Neural cell (in vitro differentiated cells): ENCODE measurements at regions not wholly inside any gene's neighbourhood (a gene's known extent, or its start where the extent isn't known, plus 50 kb on each side); places are given as distances from the start of the nearest gene placed in this dataset.

Experiments
- H2AFZ ChIP-seq: fragments of 200-600, 300-800 bp; sonication (generic), shearing (Covaris generic); 2 replicates; pipeline ENCODE4 v1.6.0; 2014; ENCODE audit warnings: low read depth, mild to moderate bottlenecking, antibody characterized with exemption, low read length, moderate library complexity
- H3F3A ChIP-seq: fragments of 200-600 bp; shearing (Covaris generic); 2 replicates; pipeline ENCODE4 v1.6.1; 2016; ENCODE audit warnings: mild to moderate bottlenecking, moderate library complexity, mixed read lengths, antibody characterized with exemption, low read length; ENCODE audit not compliant: insufficient read depth, poor library complexity, severe bottlenecking
- H3K27ac ChIP-seq: fragments of 200-600, 300-800 bp; sonication (generic), shearing (Covaris generic); 2 replicates; pipeline ENCODE4 v1.5.1; 2014; ENCODE audit warnings: mild to moderate bottlenecking, low read length, moderate library complexity
- H3K27me3 ChIP-seq: fragments of 300-800, 200-600 bp; sonication (generic), shearing (Covaris generic); 2 replicates; pipeline ENCODE4 v1.6.0; 2014; ENCODE audit warnings: mild to moderate bottlenecking, low read depth, low read length, moderate library complexity; ENCODE audit not compliant: insufficient read depth
- H3K36me3 ChIP-seq: fragments of 300-800, 200-600 bp; sonication (generic), shearing (Covaris generic); 2 replicates; pipeline ENCODE4 v1.5.1; 2014; ENCODE audit warnings: mild to moderate bottlenecking, antibody characterized with exemption, low read length, moderate library complexity; ENCODE audit not compliant: insufficient read depth
- H3K4me2 ChIP-seq: fragments of 300-800, 200-600 bp; sonication (generic), shearing (Covaris generic); 2 replicates; pipeline ENCODE4 v1.6.0; 2014; ENCODE audit warnings: mild to moderate bottlenecking, low read length
- H3K4me3 ChIP-seq: fragments of 300-800, 200-600 bp; sonication (generic), shearing (Covaris generic); 2 replicates; pipeline ENCODE4 v1.5.1; 2014; ENCODE audit warnings: mild to moderate bottlenecking, low read length, moderate library complexity
- H3K79me2 ChIP-seq: fragments of 200-600 bp; shearing (Covaris generic); replicated peaks from 2 replicates; pipeline ENCODE4 v1.6.0; 2014; ENCODE audit warnings: mild to moderate bottlenecking, low read length, moderate library complexity; ENCODE audit not compliant: insufficient read depth
- H3K9ac ChIP-seq: fragments of 300-800, 200-600 bp; sonication (generic), shearing (Covaris generic); 2 replicates; pipeline ENCODE4 v1.6.1; 2016; ENCODE audit warnings: mild to moderate bottlenecking, low read length, mixed read lengths
- H3K9me2 ChIP-seq: fragments of 200-600 bp; shearing (Covaris generic); 2 replicates; pipeline ENCODE4 v1.6.1; 2016; ENCODE audit warnings: mild to moderate bottlenecking, low read length, mixed read lengths; ENCODE audit not compliant: insufficient read depth
- H3K9me3 ChIP-seq: fragments of 200-600, 300-800 bp; sonication (generic), shearing (Covaris generic); 2 replicates; pipeline ENCODE4 v1.6.1; 2016; ENCODE audit warnings: mild to moderate bottlenecking, mixed run types, low read length, moderate library complexity, mixed read lengths
- H4K20me1 ChIP-seq: fragments of 200-600 bp; shearing (Covaris generic); 2 replicates; pipeline ENCODE4 v1.6.1; 2016; ENCODE audit warnings: mild to moderate bottlenecking, mixed run types; ENCODE audit not compliant: insufficient read depth
- CTCF ChIP-seq: fragments of 450-650 bp; IDR thresholded peaks from 2 replicates; pipeline ENCODE4 v1.5.1; 2014; ENCODE audit warnings: antibody characterized with exemption, mild to moderate bottlenecking, moderate library complexity; ENCODE audit not compliant: poor library complexity, severe bottlenecking
- EP300 ChIP-seq: fragments of 450-650 bp; conservative IDR thresholded peaks from 2 replicates; pipeline ENCODE4 v1.6.1; 2014; ENCODE audit warnings: antibody characterized with exemption, mild to moderate bottlenecking, moderate library complexity; ENCODE audit not compliant: poor library complexity, severe bottlenecking
- EZH2 ChIP-seq: fragments of 200-600, 300-800 bp; shearing (Covaris generic), sonication (generic); IDR thresholded peaks from 2 replicates; pipeline ENCODE4 v1.6.1; 2014; ENCODE audit warnings: antibody characterized with exemption, low read length, borderline replicate concordance, mild to moderate bottlenecking; ENCODE audit not compliant: insufficient read depth, poor library complexity, severe bottlenecking
- MXI1 ChIP-seq: fragments of 450-650 bp; conservative IDR thresholded peaks from 2 replicates; pipeline ENCODE4 v1.6.1; 2014; ENCODE audit warnings: antibody characterized with exemption, mild to moderate bottlenecking; ENCODE audit not compliant: poor library complexity, severe bottlenecking
- POLR2AphosphoS5 ChIP-seq: IDR thresholded peaks from 2 replicates; pipeline ENCODE4 v1.6.1; 2012
- RAD21 ChIP-seq: fragments of 450-650 bp; conservative IDR thresholded peaks from 2 replicates; pipeline ENCODE4 v1.6.1; 2014; ENCODE audit warnings: antibody characterized with exemption, mild to moderate bottlenecking, moderate library complexity
- REST ChIP-seq: IDR thresholded peaks from 2 replicates; pipeline ENCODE4 v1.6.1; 2012; ENCODE audit warnings: borderline replicate concordance
- SMC3 ChIP-seq: fragments of 450-650 bp; conservative IDR thresholded peaks from 2 replicates; pipeline ENCODE4 v1.6.1; 2014; ENCODE audit warnings: antibody characterized with exemption, mild to moderate bottlenecking, moderate library complexity; ENCODE audit not compliant: poor library complexity
- TAF1 ChIP-seq: IDR thresholded peaks from 2 replicates; pipeline ENCODE4 v1.6.1; 2012; ENCODE audit warnings: low read depth

- Histone ChIP-seq H4K20me1 (no peaks in the 10 kb centered on the region), H3K9me3 (no peaks in the 10 kb centered on the region), H3F3A (no peaks in the 10 kb centered on the region), H3K36me3 (no peaks in the 10 kb centered on the region), H2AFZ (no peak overlapping the region), H3K4me2 (no peak overlapping the region), H3K27me3 (no peaks in the 10 kb centered on the region), H3K4me3 (no peak overlapping the region), H3K9me2 (no peaks in the 10 kb centered on the region), H3K79me2 (no peaks in the 10 kb centered on the region), H3K9ac (no peak overlapping the region), H3K27ac (peak overlapping the region; percentile 9)
- TF ChIP-seq EP300 (no peak), TAF1 (no peak), MXI1 (no peak), EZH2 (no peak), REST (no peak), POLR2AphosphoS5 (no peak), SMC3 (no peak), RAD21 (no peak), CTCF (no peak)
Measured at GRCh38 chr12:19922717-19923116, 445.6 kb upstream of the PDE3A start.

GRCh38 chr12:19924360-19924759 is 444.0 kb upstream of the PDE3A start:
- no peaks in the 10 kb centered on the region for H3K27me3 ChIP-seq
- no peak overlapping the region for H2AFZ ChIP-seq
- no peak overlapping the region for H3K9ac ChIP-seq
- no peak overlapping the region for H3K27ac ChIP-seq
- H3F3A ChIP-seq: no peaks in the 10 kb centered on the region
- no peaks in the 10 kb centered on the region for H3K36me3 ChIP-seq
- no peak overlapping the region for H3K4me3 ChIP-seq
- no peaks in the 10 kb centered on the region for H4K20me1 ChIP-seq
- no peak overlapping the region for H3K4me2 ChIP-seq
- no peaks in the 10 kb centered on the region for H3K9me3 ChIP-seq
- no peak for TF ChIP-seq SMC3
- TF ChIP-seq EZH2: no peak
- TF ChIP-seq EP300: peak; percentile 76
- no peaks in the 10 kb centered on the region for H3K79me2 ChIP-seq
- no peaks in the 10 kb centered on the region for H3K9me2 ChIP-seq

- Histone ChIP-seq H4K20me1 (no peaks in the 10 kb centered on the region), H3K4me3 (no peak overlapping the region), H2AFZ (no peak overlapping the region), H3K9me3 (no peaks in the 10 kb centered on the region), H3K36me3 (no peaks in the 10 kb centered on the region), H3K9ac (no peak overlapping the region), H3K27me3 (no peaks in the 10 kb centered on the region), H3K4me2 (no peak overlapping the region), H3K9me2 (no peaks in the 10 kb centered on the region), H3F3A (no peaks in the 10 kb centered on the region), H3K27ac (no peak overlapping the region), H3K79me2 (no peaks in the 10 kb centered on the region)
- no peak for TF ChIP-seq CTCF
- no peak for TF ChIP-seq TAF1
- no peak for TF ChIP-seq SMC3
- no peak for TF ChIP-seq EP300
- TF ChIP-seq EZH2: no peak
- no peak for TF ChIP-seq MXI1
- no peak for TF ChIP-seq RAD21
- no peak for TF ChIP-seq REST
- TF ChIP-seq POLR2AphosphoS5: no peak
Measured at GRCh38 chr12:19925841-19926240, 442.5 kb upstream of the PDE3A start.
